ENCODE measurements at regions not wholly inside any gene's neighbourhood (a gene's known extent, or its start where the extent isn't known, plus 50 kb on each side); places are given as distances from the start of the nearest gene placed in this dataset.
"Not testable (repeated sequence)": the region's sequence is repeated elsewhere in the genome, so short reads cannot be mapped to it uniquely, and the experiment has no call there.

- 36 to 52% (median 39%) methylated on average over 2 of the region's 2 CpGs for WGBS, 5 donors
- no peaks in the 10 kb centered on the region for H3K27me3 ChIP-seq (replicated peaks in 1 of 7)
- intact Hi-C loops (cut with DNase I; ENCODE audit: low total_unique reads), result no loop called here
- no peak overlapping the region for H3K4me3 ChIP-seq
- H3K9me3 ChIP-seq, result no peaks in the 10 kb centered on the region
- no peak for DNase-seq
- no peak overlapping the region for H3K27ac ChIP-seq
- TF ChIP-seq CTCF (IDR thresholded peaks at IDR 0.05 in 8 of 11, conservative IDR thresholded peaks at IDR 0.05 in 3 of 11), result no peak
- no peak for TF ChIP-seq POLR2A (IDR thresholded peaks at IDR 0.05)
- no peak for TF ChIP-seq POLR2AphosphoS5 (IDR thresholded peaks at IDR 0.05)
- no peaks in the 10 kb centered on the region for H3K4me1 ChIP-seq
- H3K36me3 ChIP-seq, result no peaks in the 10 kb centered on the region
Measured at GRCh38 chr5:168137265-168137664, 154.2 kb upstream of the WWC1 start.

- H3K4me1 ChIP-seq, result no peaks in the 10 kb centered on the region
- 85 to 93% (median 90%) methylated on average over 6 of the region's 6 CpGs for WGBS, 5 donors
- intact Hi-C loops (cut with DNase I; ENCODE audit: low total_unique reads), result no loop called here
- no peaks in the 10 kb centered on the region for H3K27me3 ChIP-seq (replicated peaks in 1 of 7)
- H3K9me3 ChIP-seq, result no peaks in the 10 kb centered on the region
- no peak overlapping the region for H3K4me3 ChIP-seq
- H3K27ac ChIP-seq, result no peak overlapping the region
- no peaks in the 10 kb centered on the region for H3K36me3 ChIP-seq
- TF ChIP-seq CTCF (IDR thresholded peaks at IDR 0.05 in 8 of 11, conservative IDR thresholded peaks at IDR 0.05 in 3 of 11), result no peak
- no peak for TF ChIP-seq POLR2AphosphoS5 (IDR thresholded peaks at IDR 0.05)
- no peak for TF ChIP-seq POLR2A (IDR thresholded peaks at IDR 0.05)
- DNase-seq, result no peak
Measured at GRCh38 chr5:168140241-168140640, 151.2 kb upstream of the WWC1 start.

GRCh38 chr5:168142402-168142801, 149.0 kb upstream of the WWC1 start:
- WGBS, 5 donors, result 71 to 83% (median 75%) methylated on average over 2 of the region's 2 CpGs
- no peaks in the 10 kb centered on the region for H3K36me3 ChIP-seq
- no peak overlapping the region for H3K4me3 ChIP-seq
- no peaks in the 10 kb centered on the region for H3K27me3 ChIP-seq (replicated peaks in 1 of 7)
- H3K27ac ChIP-seq, result no peak overlapping the region
- no peaks in the 10 kb centered on the region for H3K9me3 ChIP-seq
- H3K4me1 ChIP-seq, result no peaks in the 10 kb centered on the region
- intact Hi-C loops (cut with DNase I; ENCODE audit: low total_unique reads), result no loop called here
- TF ChIP-seq POLR2AphosphoS5 (IDR thresholded peaks at IDR 0.05) (no peak), POLR2A (IDR thresholded peaks at IDR 0.05) (no peak), CTCF (IDR thresholded peaks at IDR 0.05 in 8 of 11, conservative IDR thresholded peaks at IDR 0.05 in 3 of 11) (no peak)
- no peak for DNase-seq

GRCh38 chr5:168143521-168143920, 147.9 kb upstream of the WWC1 start:
- H3K36me3 ChIP-seq; H3K9me3 ChIP-seq; intact Hi-C loops (cut with DNase I; ENCODE audit: low total_unique reads); H3K27ac ChIP-seq; H3K27me3 ChIP-seq (replicated peaks in 1 of 7); H3K4me3 ChIP-seq; H3K4me1 ChIP-seq; DNase-seq: not testable (repeated sequence)
- 49 to 56% (median 51%) methylated on average over 7 of the region's 7 CpGs for WGBS, 5 donors

- no peaks in the 10 kb centered on the region for H3K4me1 ChIP-seq
- no peak for TF ChIP-seq POLR2AphosphoS5 (IDR thresholded peaks at IDR 0.05)
- TF ChIP-seq POLR2A (IDR thresholded peaks at IDR 0.05), result no peak
- TF ChIP-seq CTCF (IDR thresholded peaks at IDR 0.05 in 8 of 11, conservative IDR thresholded peaks at IDR 0.05 in 3 of 11), result no peak
- intact Hi-C loops (cut with DNase I; ENCODE audit: low total_unique reads), result no loop called here
- H3K9me3 ChIP-seq, result no peaks in the 10 kb centered on the region
- DNase-seq, result no peak
- peaks cover 0 to 3% (median 0%) of the 10 kb centered on the region in 7 donors for H3K27me3 ChIP-seq (replicated peaks in 1 of 7)
- 79 to 86% (median 85%) methylated on average over 8 of the region's 8 CpGs for WGBS, 5 donors
- H3K27ac ChIP-seq, result no peak overlapping the region
- no peaks in the 10 kb centered on the region for H3K36me3 ChIP-seq
- no peak overlapping the region for H3K4me3 ChIP-seq
Measured at GRCh38 chr5:168147106-168147505, 144.3 kb upstream of the WWC1 start.
